ENCODE measurements at regions not wholly inside any gene's neighbourhood (a gene's known extent, or its start where the extent isn't known, plus 50 kb on each side); places are given as distances from the start of the nearest gene placed in this dataset.
"Not testable (repeated sequence)": the region's sequence is repeated elsewhere in the genome, so short reads cannot be mapped to it uniquely, and the experiment has no call there.

- Histone ChIP-seq H3K9me3 (no peaks in the 10 kb centered on the region), H3K4me3 (no peak overlapping the region), H3K27ac (no peak overlapping the region), H3K4me1 (peaks cover 0 to 16% (median 0%) of the 10 kb centered on the region in 3 donors), H3K36me3 (no peaks in the 10 kb centered on the region), H3K27me3 (no peaks in the 10 kb centered on the region)
- 54 to 59% methylated on average over 7 to 8 of the region's 8 CpGs for WGBS, 2 donors
- intact Hi-C loops (cut with DNase I) = no loop called here
- no peak for DNase-seq
- no peak for TF ChIP-seq POLR2A (IDR thresholded peaks at IDR 0.05)
- TF ChIP-seq CTCF (IDR thresholded peaks at IDR 0.05) = no peak
Observed at GRCh38 chr2:44102790-44103562, 65.7 kb upstream of the PPM1B start.

- intact Hi-C loops (cut with DNase I) = no loop called here
- WGBS, 2 donors = 82 to 84% methylated on average over 6 of the region's 6 CpGs
Observed at GRCh38 chr2:44103639-44104038, 65.0 kb upstream of the PPM1B start.

GRCh38 chr2:44104855-44105271 is 63.8 kb upstream of the PPM1B start:
- Histone ChIP-seq H3K4me3 (no peak overlapping the region), H3K9me3 (no peaks in the 10 kb centered on the region), H3K27ac (no peak overlapping the region), H3K4me1 (peaks cover 0 to 13% (median 0%) of the 10 kb centered on the region in 3 donors), H3K36me3 (no peaks in the 10 kb centered on the region), H3K27me3 (no peaks in the 10 kb centered on the region)
- TF ChIP-seq POLR2A (IDR thresholded peaks at IDR 0.05) (no peak), CTCF (IDR thresholded peaks at IDR 0.05) (no peak)
- WGBS, 2 donors = 68 to 71% methylated on average over 1 of the region's 1 CpG
- intact Hi-C loops (cut with DNase I) = no loop called here
- DNase-seq = no peak

More at GRCh38 chr2:44103639-44104038, 65.0 kb upstream of the PPM1B start:
- no peak for TF ChIP-seq POLR2A (IDR thresholded peaks at IDR 0.05)
- no peak for TF ChIP-seq CTCF (IDR thresholded peaks at IDR 0.05)
- no peaks in the 10 kb centered on the region for H3K36me3 ChIP-seq
- no peaks in the 10 kb centered on the region for H3K9me3 ChIP-seq
- H3K4me1 ChIP-seq = peaks cover 0 to 16% (median 0%) of the 10 kb centered on the region in 3 donors
- H3K27ac ChIP-seq = no peak overlapping the region
- H3K27me3 ChIP-seq = no peaks in the 10 kb centered on the region
- no peak for DNase-seq
- H3K4me3 ChIP-seq = no peak overlapping the region

GRCh38 chr2:44106509-44106908 is 62.2 kb upstream of the PPM1B start:
- H3K4me1 ChIP-seq; H3K36me3 ChIP-seq; H3K27ac ChIP-seq; H3K4me3 ChIP-seq; H3K27me3 ChIP-seq; intact Hi-C loops (cut with DNase I); H3K9me3 ChIP-seq; DNase-seq: not testable (repeated sequence)
- 77 to 78% methylated on average over 8 to 9 of the region's 9 CpGs for WGBS, 2 donors

- no peaks in the 10 kb centered on the region for H3K36me3 ChIP-seq
- intact Hi-C loops (cut with DNase I) = no loop called here
- H3K4me3 ChIP-seq = no peak overlapping the region
- WGBS, 2 donors = 59 to 70% methylated on average over 5 of the region's 5 CpGs
- no peak for DNase-seq
- no peaks in the 10 kb centered on the region for H3K27me3 ChIP-seq
- no peak overlapping the region for H3K27ac ChIP-seq
- H3K4me1 ChIP-seq = no peaks in the 10 kb centered on the region
- TF ChIP-seq CTCF (IDR thresholded peaks at IDR 0.05) (no peak), POLR2A (IDR thresholded peaks at IDR 0.05) (no peak)
- H3K9me3 ChIP-seq = no peaks in the 10 kb centered on the region
Observed at GRCh38 chr2:44107086-44107740, 61.5 kb upstream of the PPM1B start.
